CD8-positive, alpha-beta memory T cell (primary cell): ENCODE measurements at regions not wholly inside any gene's neighbourhood (a gene's known extent, or its start where the extent isn't known, plus 50 kb on each side); places are given as distances from the start of the nearest gene placed in this dataset.
"Not testable (repeated sequence)": the region's sequence is repeated elsewhere in the genome, so short reads cannot be mapped to it uniquely, and the experiment has no call there.

ENCODE experiments used
- CTCF ChIA-PET: fragments of 350-600 bp; sonication (Branson Sonifier 250); formaldehyde crosslinking; loops from one replicate; lab custom pipeline; 2021; ENCODE audit warnings: antibody characterized with exemption; lab: Charles Lee
- POLR2A ChIA-PET: fragments of 350-600 bp; sonication (Branson Sonifier 250); formaldehyde crosslinking; loops from one replicate; lab custom pipeline; 2021; ENCODE audit warnings: antibody characterized with exemption; lab: Charles Lee
- DNase-seq, 5 donors: peaks; one replicate each; pipeline versions ENCODE4 v3.0.0 to v3.0.0-alpha.2; 2020 to 2022; ENCODE audit warnings: mixed read lengths in 1 of 5
- H3K27ac ChIP-seq: one replicate; pipeline ENCODE4 v1.7.0; 2013; ENCODE audit warnings: low read depth, mild to moderate bottlenecking, low read length, moderate library complexity
- H3K27me3 ChIP-seq: 2 replicates; pipeline ENCODE4 v1.7.0; 2013; ENCODE audit warnings: low read length, mild to moderate bottlenecking; ENCODE audit not compliant: insufficient read depth, poor library complexity, severe bottlenecking
- H3K36me3 ChIP-seq: 2 replicates; pipeline ENCODE4 v1.7.0; 2013; ENCODE audit warnings: mild to moderate bottlenecking, low read length, moderate library complexity; ENCODE audit not compliant: insufficient read depth
- H3K4me1 ChIP-seq: 2 replicates; pipeline ENCODE4 v1.7.0; 2013; ENCODE audit warnings: mild to moderate bottlenecking, low read length, moderate library complexity; ENCODE audit not compliant: insufficient read depth
- H3K4me3 ChIP-seq: 2 replicates; pipeline ENCODE4 v1.7.0; 2013; ENCODE audit warnings: mild to moderate bottlenecking, low read length
- H3K9me3 ChIP-seq: 2 replicates; pipeline ENCODE4 v1.7.0; 2013; ENCODE audit warnings: mild to moderate bottlenecking, low read length
- H3K27ac Mint-ChIP-seq, 8 donors: one replicate each; pipeline ENCODE4 v1.8.0; 2020 to 2021; ENCODE audit warnings: mixed read lengths in 8 of 8, mild to moderate bottlenecking in 6 of 8, inconsistent platforms in 3 of 8, moderate library complexity in 3 of 8
- H3K27me3 Mint-ChIP-seq, 2 donors: one replicate each; pipeline ENCODE4 v1.8.0; 2020 to 2021; ENCODE audit warnings: mixed read lengths in 2 of 2, mild to moderate bottlenecking in 1 of 2, moderate library complexity in 1 of 2
- H3K36me3 Mint-ChIP-seq, 3 donors: one replicate each; pipeline ENCODE4 v1.8.0; 2020 to 2021; ENCODE audit warnings: mixed read lengths in 3 of 3, inconsistent platforms in 1 of 3, mild to moderate bottlenecking in 1 of 3
- H3K4me1 Mint-ChIP-seq, 3 donors: one replicate each; pipeline ENCODE4 v1.8.0; 2020 to 2021; ENCODE audit warnings: mixed read lengths in 3 of 3, inconsistent platforms in 1 of 3, mild to moderate bottlenecking in 1 of 3
- H3K4me3 Mint-ChIP-seq, 7 donors: one replicate each; pipeline ENCODE4 v1.8.0; 2020 to 2021; ENCODE audit warnings: mixed read lengths in 7 of 7, mild to moderate bottlenecking in 6 of 7, moderate library complexity in 4 of 7, inconsistent platforms in 2 of 7
- H3K9me3 Mint-ChIP-seq, 5 donors: one replicate each; pipeline ENCODE4 v1.8.0; 2020 to 2022; ENCODE audit warnings: mixed read lengths in 5 of 5, mild to moderate bottlenecking in 3 of 5, moderate library complexity in 2 of 5, inconsistent platforms in 1 of 5

DNA sequence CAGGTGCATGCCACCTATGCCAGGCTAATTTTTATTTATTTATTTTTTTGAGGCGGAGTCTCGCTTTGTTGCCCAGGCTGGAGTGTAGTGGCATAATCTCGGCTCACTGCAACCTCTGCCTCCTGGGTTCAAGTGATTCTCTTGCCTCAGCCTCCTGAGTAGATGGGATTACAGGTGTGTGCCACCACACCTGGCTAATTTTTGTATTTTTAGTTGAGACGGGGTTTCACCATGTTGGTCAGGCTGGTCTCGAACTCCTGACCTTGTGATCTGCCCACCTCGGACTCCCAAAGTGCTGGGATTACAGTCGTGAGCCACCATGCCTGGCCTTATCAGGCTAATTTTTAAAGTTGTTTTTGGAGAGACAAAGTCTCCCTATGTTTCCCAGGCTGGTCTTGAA lies 210.7 kb upstream of the ZNF217 start:
- DNase-seq, CTCF ChIA-PET, H3K27me3 ChIP-seq, H3K9me3 ChIP-seq, H3K36me3 ChIP-seq, H3K4me1 ChIP-seq, H3K27ac Mint-ChIP-seq, H3K36me3 Mint-ChIP-seq, H3K4me3 Mint-ChIP-seq, H3K9me3 Mint-ChIP-seq, H3K4me3 ChIP-seq, H3K27me3 Mint-ChIP-seq, POLR2A ChIA-PET, H3K4me1 Mint-ChIP-seq, H3K27ac ChIP-seq: not testable (repeated sequence)

DNA sequence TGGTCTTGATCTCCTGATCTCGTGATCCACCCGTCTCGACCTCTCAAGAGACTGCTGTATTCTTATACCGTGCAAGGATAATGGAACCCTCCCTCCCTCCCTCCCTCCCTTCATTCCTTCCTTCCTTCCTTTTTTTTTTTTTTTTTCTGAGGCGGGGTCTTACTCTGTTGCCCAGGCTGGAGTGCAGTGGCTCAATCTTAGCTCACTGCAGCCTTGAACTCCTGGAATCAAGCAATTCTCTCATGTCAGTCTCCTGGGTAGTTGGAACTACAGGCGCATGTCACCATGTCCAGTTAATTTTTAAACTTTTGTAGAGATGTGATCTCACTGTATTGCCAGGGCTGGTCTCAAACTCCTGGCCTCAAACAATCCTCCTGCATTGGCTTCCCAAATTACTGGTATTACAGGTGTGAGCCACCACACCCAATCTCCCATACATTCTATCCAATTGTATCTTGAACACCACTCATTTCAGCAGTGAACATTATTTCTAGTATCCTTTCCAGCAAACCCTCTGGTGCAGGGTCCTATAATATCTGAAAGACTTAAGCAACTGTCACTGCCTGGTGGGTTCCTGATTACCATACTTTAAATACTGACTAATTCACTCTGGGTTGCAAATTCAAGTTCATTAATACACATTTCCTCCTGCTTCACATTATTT lies 210.0 kb upstream of the ZNF217 start:
- H3K27me3 ChIP-seq, result no peaks in the 10 kb centered on the region
- no peaks in the 10 kb centered on the region for H3K36me3 Mint-ChIP-seq
- no peak overlapping the region for H3K27ac ChIP-seq
- H3K9me3 ChIP-seq, result no peaks in the 10 kb centered on the region
- H3K4me1 Mint-ChIP-seq, result no peaks in the 10 kb centered on the region
- H3K9me3 Mint-ChIP-seq, result no peaks in the 10 kb centered on the region
- CTCF ChIA-PET, result no interaction called here
- H3K4me1 ChIP-seq, result no peaks in the 10 kb centered on the region
- peak overlapping the region in 2 of 8 donors; percentile 1 to 14 for H3K27ac Mint-ChIP-seq
- no peaks in the 10 kb centered on the region for H3K36me3 ChIP-seq
- no peaks in the 10 kb centered on the region for H3K27me3 Mint-ChIP-seq
- H3K4me3 Mint-ChIP-seq, result no peak overlapping the region
- H3K4me3 ChIP-seq, result no peak overlapping the region
- POLR2A ChIA-PET, result no interaction called here
- no peak for DNase-seq

DNA sequence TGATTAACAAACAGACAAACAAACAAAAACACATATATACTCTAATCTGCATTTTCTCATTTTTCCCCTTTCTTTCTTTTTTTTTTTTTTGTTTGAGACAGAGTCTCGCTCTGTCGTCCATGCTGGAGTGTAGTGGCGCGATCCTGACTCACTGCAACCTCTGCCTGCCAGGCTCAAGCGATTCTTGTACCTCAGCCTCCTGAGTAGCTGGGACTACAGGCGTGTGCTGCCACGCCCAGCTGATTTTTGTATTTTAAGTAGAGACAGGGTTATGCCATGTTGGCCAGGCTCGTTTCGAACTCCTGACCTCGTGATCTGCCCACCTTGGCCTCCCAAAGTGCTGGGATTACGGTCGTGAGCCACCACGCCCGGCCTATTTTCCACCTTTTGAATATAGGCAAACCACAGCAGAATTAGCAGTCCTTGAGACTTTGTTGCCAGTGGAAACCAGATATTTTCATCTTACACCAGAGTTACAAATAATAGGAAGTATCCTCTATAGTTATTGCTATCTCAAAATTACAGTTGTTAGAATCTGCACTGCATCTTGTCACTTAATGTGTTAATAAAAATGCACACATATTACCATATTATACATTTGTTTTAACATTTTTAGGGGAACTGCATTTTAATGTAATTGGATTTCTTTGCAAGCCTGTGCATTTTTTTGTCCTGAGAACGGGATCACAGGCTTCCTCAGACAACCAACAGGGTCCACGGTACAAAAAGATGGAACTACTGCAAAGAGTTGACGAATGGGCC lies 208.2 kb upstream of the ZNF217 start:
- Histone ChIP-seq H3K4me3 (no peak overlapping the region), H3K9me3 (no peaks in the 10 kb centered on the region), H3K27ac (no peak overlapping the region), H3K4me1 (no peaks in the 10 kb centered on the region), H3K27me3 (no peaks in the 10 kb centered on the region), H3K36me3 (no peaks in the 10 kb centered on the region)
- POLR2A ChIA-PET, result no interaction called here
- no peaks in the 10 kb centered on the region for H3K36me3 Mint-ChIP-seq
- no peaks in the 10 kb centered on the region for H3K27me3 Mint-ChIP-seq
- H3K4me1 Mint-ChIP-seq, result no peaks in the 10 kb centered on the region
- CTCF ChIA-PET, result no interaction called here
- no peak for DNase-seq
- no peaks in the 10 kb centered on the region for H3K9me3 Mint-ChIP-seq
- peak overlapping the region in 3 of 8 donors; percentile 19 to 77 (median 21) for H3K27ac Mint-ChIP-seq
- no peak overlapping the region for H3K4me3 Mint-ChIP-seq

DNA sequence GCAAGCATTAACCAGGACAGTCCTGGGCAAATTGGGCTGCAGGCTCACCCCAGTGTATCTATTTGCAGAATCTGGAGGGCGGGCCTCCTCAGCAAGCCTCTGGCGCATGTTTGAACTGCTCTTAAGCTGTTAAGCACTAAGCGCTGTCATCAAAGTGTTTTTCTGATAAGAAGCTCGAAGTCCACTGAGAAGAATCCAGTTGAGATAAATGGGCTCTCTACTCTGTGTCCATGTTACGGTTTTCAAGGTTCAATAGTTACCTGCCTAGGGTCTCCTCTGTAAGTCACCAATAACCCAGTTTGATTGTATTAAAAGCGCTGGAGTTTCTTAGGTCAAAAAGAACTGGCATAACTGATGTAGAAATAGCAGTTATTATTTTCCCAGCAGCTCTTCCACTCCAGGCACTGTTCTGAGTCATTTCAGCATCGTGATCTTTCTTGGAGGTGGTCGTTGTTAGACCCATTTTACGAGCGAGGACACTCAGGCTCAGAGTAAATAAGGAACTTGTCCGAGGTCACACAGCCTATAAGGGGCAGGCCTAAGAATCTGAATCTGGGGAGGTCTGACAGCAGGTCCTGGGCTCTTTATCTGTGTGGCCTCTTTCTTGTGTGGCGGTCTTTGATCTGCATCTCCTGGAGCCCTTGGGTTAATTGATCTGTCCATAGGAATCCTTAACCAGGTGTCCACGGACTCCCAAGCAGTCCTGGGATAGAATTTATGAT lies 207.4 kb upstream of the ZNF217 start:
- CTCF ChIA-PET, result interaction anchor here (1.0 kb wide), 1 partner anchor 107 kb away, joined by 3 read pairs; no protein-coding TSS in a partner anchor

DNA sequence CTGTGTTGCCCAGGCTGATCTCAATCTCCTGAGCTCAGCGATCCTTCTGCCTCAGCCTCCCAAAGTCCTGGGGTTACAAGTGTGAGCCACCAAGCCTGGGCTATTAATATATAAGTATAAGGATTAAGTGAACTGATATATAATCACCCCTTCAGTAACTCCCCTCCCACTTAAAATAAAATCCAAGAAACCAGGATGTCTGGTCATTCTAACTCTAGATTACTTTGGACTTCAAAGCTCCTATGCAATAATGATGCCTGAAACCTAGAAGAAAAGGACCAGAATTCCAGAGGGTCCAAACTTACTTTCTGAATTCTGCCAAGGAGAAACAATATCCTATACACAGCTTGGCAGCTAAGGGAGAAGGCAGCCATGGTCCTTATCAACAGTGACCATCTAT lies 206.8 kb upstream of the ZNF217 start:
- Histone ChIP-seq H3K27ac (no peak overlapping the region), H3K9me3 (no peaks in the 10 kb centered on the region), H3K4me1 (no peaks in the 10 kb centered on the region), H3K27me3 (no peaks in the 10 kb centered on the region), H3K36me3 (no peaks in the 10 kb centered on the region), H3K4me3 (no peak overlapping the region)
- no peak for DNase-seq
- no peak overlapping the region for H3K4me3 Mint-ChIP-seq
- ChIA-PET POLR2A (no interaction called here), CTCF (interaction anchor here (1.0 kb wide), 1 partner anchor 108 kb away, joined by 3 read pairs; no protein-coding TSS in a partner anchor)
- no peaks in the 10 kb centered on the region for H3K27me3 Mint-ChIP-seq
- H3K36me3 Mint-ChIP-seq, result peaks cover 0 to 2% (median 0%) of the 10 kb centered on the region in 3 donors
- H3K4me1 Mint-ChIP-seq, result no peaks in the 10 kb centered on the region
- H3K9me3 Mint-ChIP-seq, result no peaks in the 10 kb centered on the region
- H3K27ac Mint-ChIP-seq, result no peak overlapping the region

More for the DNA sequence above, 207.4 kb upstream of the ZNF217 start:
- no peak overlapping the region for H3K27ac ChIP-seq
- DNase-seq, result no peak
- H3K36me3 ChIP-seq, result no peaks in the 10 kb centered on the region
- POLR2A ChIA-PET, result no interaction called here
- Mint-ChIP-seq H3K4me1 (no peaks in the 10 kb centered on the region), H3K4me3 (no peak overlapping the region), H3K36me3 (peaks cover 0 to under 1% (median 0%) of the 10 kb centered on the region in 3 donors), H3K9me3 (no peaks in the 10 kb centered on the region), H3K27me3 (no peaks in the 10 kb centered on the region), H3K27ac (peak overlapping the region in 2 of 8 donors; percentile 19 to 77)
- no peaks in the 10 kb centered on the region for H3K9me3 ChIP-seq
- no peak overlapping the region for H3K4me3 ChIP-seq
- no peaks in the 10 kb centered on the region for H3K4me1 ChIP-seq
- no peaks in the 10 kb centered on the region for H3K27me3 ChIP-seq

DNA sequence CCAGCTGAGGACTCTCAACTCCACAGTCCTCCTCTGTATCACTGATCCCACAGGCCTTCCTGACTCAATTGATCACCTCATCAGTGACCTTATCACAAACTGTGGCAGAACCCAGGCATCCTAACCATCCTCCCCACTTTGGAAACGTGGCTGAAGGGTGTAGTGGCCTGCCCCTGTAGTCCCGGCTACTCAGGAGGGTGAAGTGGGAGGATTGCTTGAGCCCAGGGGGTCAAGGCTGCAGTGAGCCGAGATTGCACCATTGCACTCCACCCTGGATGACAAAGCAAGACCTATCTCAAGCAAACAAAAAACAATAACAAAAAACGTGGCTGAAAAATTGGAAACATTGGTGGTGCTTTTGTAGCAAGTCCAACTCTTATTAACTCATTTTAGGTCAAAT lies 203.4 kb upstream of the ZNF217 start:
- Histone ChIP-seq H3K27me3 (no peaks in the 10 kb centered on the region), H3K9me3 (no peaks in the 10 kb centered on the region), H3K4me3 (no peak overlapping the region), H3K4me1 (no peaks in the 10 kb centered on the region), H3K27ac (no peak overlapping the region), H3K36me3 (no peaks in the 10 kb centered on the region)
- Mint-ChIP-seq H3K27ac (peak overlapping the region in 1 of 8 donors; percentile 68), H3K36me3 (peaks cover 0 to 2% (median 0%) of the 10 kb centered on the region in 3 donors), H3K9me3 (no peaks in the 10 kb centered on the region), H3K4me3 (no peak overlapping the region), H3K27me3 (no peaks in the 10 kb centered on the region), H3K4me1 (no peaks in the 10 kb centered on the region)
- ChIA-PET POLR2A (no interaction called here), CTCF (no interaction called here)
- DNase-seq, result no peak

DNA sequence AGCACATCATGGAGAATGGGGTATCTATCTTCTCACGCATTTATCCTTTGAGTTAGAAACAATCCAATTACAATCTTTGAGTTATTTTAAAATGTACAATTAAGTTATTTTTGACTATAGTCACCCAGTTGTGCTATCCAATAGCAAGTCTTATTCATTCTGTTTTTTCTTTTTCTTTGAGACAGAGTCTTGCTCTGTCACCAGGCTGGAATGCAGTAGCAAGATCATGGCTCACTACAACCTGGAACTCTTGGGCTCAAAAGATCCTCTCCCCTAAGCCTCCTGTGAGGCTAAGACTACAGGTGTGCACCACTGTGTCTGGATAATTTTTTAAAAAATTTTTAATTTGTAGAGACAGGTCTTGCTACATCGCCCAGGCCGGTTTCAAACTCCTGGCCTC lies 201.5 kb upstream of the ZNF217 start:
- no peaks in the 10 kb centered on the region for H3K27me3 ChIP-seq
- no peak overlapping the region for H3K4me3 ChIP-seq
- H3K4me1 ChIP-seq, result no peaks in the 10 kb centered on the region
- DNase-seq, result no peak
- H3K27ac ChIP-seq, result no peak overlapping the region
- Mint-ChIP-seq H3K27ac (no peak overlapping the region), H3K4me1 (no peaks in the 10 kb centered on the region), H3K36me3 (peaks cover 0 to 2% (median 0%) of the 10 kb centered on the region in 3 donors), H3K4me3 (no peak overlapping the region), H3K9me3 (no peaks in the 10 kb centered on the region), H3K27me3 (no peaks in the 10 kb centered on the region)
- ChIA-PET CTCF (no interaction called here), POLR2A (no interaction called here)
- no peaks in the 10 kb centered on the region for H3K9me3 ChIP-seq
- no peaks in the 10 kb centered on the region for H3K36me3 ChIP-seq
